Neural progenitor cell (in vitro differentiated cells): ENCODE measurements at regions not wholly inside any gene's neighbourhood (a gene's known extent, or its start where the extent isn't known, plus 50 kb on each side); places are given as distances from the start of the nearest gene placed in this dataset.

Experiments
- DNase-seq: peaks from one replicate; pipeline ENCODE4 v3.0.0-alpha.2; 2016; ENCODE audit warnings: low spot score
- H2AFZ ChIP-seq: fragments of 200-600 bp; sonication (generic); replicated peaks from 2 replicates; pipeline ENCODE4 v1.6.1; 2016; ENCODE audit warnings: antibody characterized with exemption
- H3F3A ChIP-seq: fragments of 200-600 bp; sonication (generic); 2 replicates; pipeline ENCODE4 v1.6.1; 2016; ENCODE audit warnings: antibody characterized with exemption, low read depth
- H3K27ac ChIP-seq: fragments of 200-600 bp; sonication (generic); 2 replicates; pipeline ENCODE4 v1.5.1; 2016; ENCODE audit warnings: mild to moderate bottlenecking
- H3K27me3 ChIP-seq: fragments of 200-600 bp; sonication (generic); 2 replicates; pipeline ENCODE4 v1.6.1; 2016; ENCODE audit warnings: mild to moderate bottlenecking, moderate library complexity
- H3K36me3 ChIP-seq: fragments of 200-600 bp; sonication (generic); 2 replicates; pipeline ENCODE4 v1.5.1; 2016
- H3K4me1 ChIP-seq: fragments of 200-600 bp; sonication (generic); 2 replicates; pipeline ENCODE4 v1.6.1; 2016; ENCODE audit warnings: mixed run types
- H3K4me2 ChIP-seq: fragments of 200-600 bp; sonication (generic); 2 replicates; pipeline ENCODE4 v1.6.1; 2016
- H3K4me3 ChIP-seq: fragments of 200-600 bp; sonication (generic); 2 replicates; pipeline ENCODE4 v1.5.1; 2016
- H3K79me2 ChIP-seq: fragments of 200-600 bp; sonication (generic); 2 replicates; pipeline ENCODE4 v1.6.1; 2016; ENCODE audit warnings: low read depth
- H3K9ac ChIP-seq: fragments of 200-600 bp; sonication (generic); 2 replicates; pipeline ENCODE4 v1.6.1; 2016
- H3K9me3 ChIP-seq: fragments of 200-600 bp; sonication (generic); 2 replicates; pipeline ENCODE4 v1.5.1; 2016; ENCODE audit warnings: low read depth
- H4K20me1 ChIP-seq: fragments of 200-600 bp; sonication (generic); 2 replicates; pipeline ENCODE4 v1.6.1; 2016; ENCODE audit warnings: low read depth
- H3K27ac Mint-ChIP-seq: 3 replicates; pipeline ENCODE4 v1.8.0; 2021; ENCODE audit warnings: mixed read lengths
- H3K27me3 Mint-ChIP-seq: 2 replicates; pipeline ENCODE4 v1.8.0; 2022; ENCODE audit warnings: low read depth, mild to moderate bottlenecking, inconsistent platforms, moderate library complexity, mixed read lengths; ENCODE audit not compliant: insufficient read depth
- H3K36me3 Mint-ChIP-seq: 3 replicates; pipeline ENCODE4 v1.8.0; 2021; ENCODE audit warnings: mixed read lengths
- H3K4me1 Mint-ChIP-seq: 3 replicates; pipeline ENCODE4 v1.8.0; 2021; ENCODE audit warnings: mixed read lengths
- H3K4me3 Mint-ChIP-seq: 3 replicates; pipeline ENCODE4 v1.8.0; 2021; ENCODE audit warnings: mild to moderate bottlenecking, moderate library complexity, mixed read lengths
- H3K9me3 Mint-ChIP-seq: 3 replicates; pipeline ENCODE4 v1.8.0; 2020; ENCODE audit warnings: mixed read lengths
- EZH2 ChIP-seq: fragments of 200-600 bp; sonication (generic); IDR thresholded peaks from 2 replicates; pipeline ENCODE4 v1.6.1; 2017; ENCODE audit warnings: antibody characterized with exemption, mild to moderate bottlenecking, moderate library complexity
- EZH2phosphoT487 ChIP-seq: fragments of 200-600 bp; sonication (generic); IDR thresholded peaks from 2 replicates; pipeline ENCODE4 v1.6.1; 2017; ENCODE audit warnings: antibody characterized with exemption
- TF ChIP-seq, protein P1 (sequence below): fragments of 200-600 bp; sonication (generic); IDR thresholded peaks from 2 replicates; pipeline ENCODE4 v1.5.1; 2017; ENCODE audit warnings: antibody characterized with exemption, mild to moderate bottlenecking

DNA sequence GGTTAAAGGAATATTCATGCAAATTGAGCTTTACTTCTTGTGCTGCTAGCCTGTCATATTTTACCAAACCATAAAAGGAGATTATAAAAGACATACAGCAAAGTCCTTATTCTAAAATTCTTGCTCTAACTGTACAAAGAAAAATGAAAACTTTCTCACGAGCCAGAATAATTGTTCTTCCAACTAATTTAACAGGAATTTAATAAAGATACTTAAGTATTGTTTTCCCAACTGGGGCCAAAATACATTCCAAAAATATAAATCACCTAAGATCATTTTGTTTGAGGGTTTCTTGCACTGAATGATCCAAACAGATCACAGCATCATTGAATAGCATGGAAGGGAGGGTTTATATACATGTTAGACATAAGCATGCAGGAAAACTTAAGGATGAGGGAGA, 127.1 kb upstream of the PCDH18 start:
- no peak for DNase-seq
- Histone ChIP-seq H3K4me3 (no peak overlapping the region), H2AFZ (no peak overlapping the region), H3K79me2 (no peaks in the 10 kb centered on the region), H3F3A (peaks cover 8% of the 10 kb centered on the region), H3K4me1 (peaks cover 21% of the 10 kb centered on the region), H3K27ac (no peak overlapping the region), H3K27me3 (no peaks in the 10 kb centered on the region), H3K36me3 (no peaks in the 10 kb centered on the region), H3K4me2 (no peak overlapping the region), H4K20me1 (no peaks in the 10 kb centered on the region), H3K9me3 (no peaks in the 10 kb centered on the region), H3K9ac (no peak overlapping the region)
- Mint-ChIP-seq H3K4me3 (no peak overlapping the region), H3K27ac (peak overlapping the region; percentile 40), H3K36me3 (no peaks in the 10 kb centered on the region), H3K9me3 (peaks cover 6% of the 10 kb centered on the region), H3K4me1 (peaks cover 34% of the 10 kb centered on the region), H3K27me3 (peaks cover 2% of the 10 kb centered on the region)
- TF ChIP-seq, protein P1, sequence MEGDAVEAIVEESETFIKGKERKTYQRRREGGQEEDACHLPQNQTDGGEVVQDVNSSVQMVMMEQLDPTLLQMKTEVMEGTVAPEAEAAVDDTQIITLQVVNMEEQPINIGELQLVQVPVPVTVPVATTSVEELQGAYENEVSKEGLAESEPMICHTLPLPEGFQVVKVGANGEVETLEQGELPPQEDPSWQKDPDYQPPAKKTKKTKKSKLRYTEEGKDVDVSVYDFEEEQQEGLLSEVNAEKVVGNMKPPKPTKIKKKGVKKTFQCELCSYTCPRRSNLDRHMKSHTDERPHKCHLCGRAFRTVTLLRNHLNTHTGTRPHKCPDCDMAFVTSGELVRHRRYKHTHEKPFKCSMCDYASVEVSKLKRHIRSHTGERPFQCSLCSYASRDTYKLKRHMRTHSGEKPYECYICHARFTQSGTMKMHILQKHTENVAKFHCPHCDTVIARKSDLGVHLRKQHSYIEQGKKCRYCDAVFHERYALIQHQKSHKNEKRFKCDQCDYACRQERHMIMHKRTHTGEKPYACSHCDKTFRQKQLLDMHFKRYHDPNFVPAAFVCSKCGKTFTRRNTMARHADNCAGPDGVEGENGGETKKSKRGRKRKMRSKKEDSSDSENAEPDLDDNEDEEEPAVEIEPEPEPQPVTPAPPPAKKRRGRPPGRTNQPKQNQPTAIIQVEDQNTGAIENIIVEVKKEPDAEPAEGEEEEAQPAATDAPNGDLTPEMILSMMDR: no peak
- TF ChIP-seq EZH2phosphoT487: no peak
- TF ChIP-seq EZH2: no peak

DNA sequence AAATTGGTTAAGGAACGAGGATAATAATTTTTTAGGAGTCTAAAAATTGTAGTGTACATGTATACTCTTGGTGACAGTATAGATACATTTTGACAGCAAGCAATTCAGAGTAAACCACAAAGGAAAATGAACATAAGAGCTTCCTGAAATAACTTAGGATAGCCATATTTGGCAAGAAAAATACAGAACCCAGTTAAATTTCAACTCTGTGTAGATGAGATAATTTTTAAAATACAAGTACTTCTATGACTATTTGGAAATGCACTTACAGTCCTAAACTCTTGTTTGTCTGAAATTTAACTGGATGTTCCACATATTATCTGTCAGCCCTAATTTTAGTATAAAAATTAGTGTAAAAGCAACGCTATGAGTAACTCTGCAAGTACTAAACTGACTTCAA, 124.4 kb upstream of the PCDH18 start:
- Histone ChIP-seq H4K20me1 (no peaks in the 10 kb centered on the region), H3F3A (no peaks in the 10 kb centered on the region), H3K79me2 (no peaks in the 10 kb centered on the region), H3K4me2 (no peak overlapping the region), H2AFZ (no peak overlapping the region), H3K4me3 (no peak overlapping the region), H3K27ac (no peak overlapping the region), H3K27me3 (no peaks in the 10 kb centered on the region), H3K9ac (no peak overlapping the region), H3K36me3 (no peaks in the 10 kb centered on the region), H3K4me1 (no peaks in the 10 kb centered on the region), H3K9me3 (no peaks in the 10 kb centered on the region)
- Mint-ChIP-seq H3K4me1 (peaks cover 20% of the 10 kb centered on the region), H3K36me3 (no peaks in the 10 kb centered on the region), H3K27me3 (peaks cover 2% of the 10 kb centered on the region), H3K4me3 (no peak overlapping the region), H3K27ac (no peak overlapping the region), H3K9me3 (peaks cover 4% of the 10 kb centered on the region)
- no peak for DNase-seq
- TF ChIP-seq, protein P1: no peak
- TF ChIP-seq EZH2phosphoT487 (no peak), EZH2 (no peak)

DNA sequence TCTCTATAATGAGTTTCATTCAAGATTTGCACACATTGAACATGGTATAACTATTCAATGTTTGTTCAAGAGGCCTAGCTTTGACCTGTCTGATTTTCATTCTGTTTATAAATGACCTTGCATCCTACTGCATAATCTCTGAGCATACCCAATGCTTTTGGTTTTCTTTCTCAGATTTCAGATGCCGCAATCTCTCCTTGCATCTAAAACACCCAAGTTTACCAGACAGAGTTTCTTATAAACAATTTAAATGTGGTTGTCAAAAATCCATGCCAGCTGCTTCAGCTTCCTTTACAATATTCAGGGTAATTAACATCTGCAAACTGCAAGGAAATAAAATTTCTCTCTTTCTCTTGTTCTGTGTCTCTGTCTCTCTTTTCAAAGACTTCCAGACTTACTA, 123.0 kb upstream of the PCDH18 start:
- Mint-ChIP-seq H3K27me3 (peaks cover 2% of the 10 kb centered on the region), H3K36me3 (no peaks in the 10 kb centered on the region), H3K9me3 (no peaks in the 10 kb centered on the region), H3K4me1 (peaks cover 20% of the 10 kb centered on the region), H3K4me3 (no peak overlapping the region), H3K27ac (peak overlapping the region; percentile 58)
- Histone ChIP-seq H3K4me3 (no peak overlapping the region), H3K9me3 (no peaks in the 10 kb centered on the region), H3K4me1 (no peaks in the 10 kb centered on the region), H2AFZ (peak overlapping the region; percentile 22), H3K27ac (no peak overlapping the region), H3K36me3 (no peaks in the 10 kb centered on the region), H3K4me2 (no peak overlapping the region), H3F3A (no peaks in the 10 kb centered on the region), H3K27me3 (no peaks in the 10 kb centered on the region), H3K79me2 (no peaks in the 10 kb centered on the region), H4K20me1 (no peaks in the 10 kb centered on the region), H3K9ac (no peak overlapping the region)
- no peak for DNase-seq
- no peak for TF ChIP-seq EZH2phosphoT487
- TF ChIP-seq EZH2: no peak
- TF ChIP-seq, protein P1: no peak

DNA sequence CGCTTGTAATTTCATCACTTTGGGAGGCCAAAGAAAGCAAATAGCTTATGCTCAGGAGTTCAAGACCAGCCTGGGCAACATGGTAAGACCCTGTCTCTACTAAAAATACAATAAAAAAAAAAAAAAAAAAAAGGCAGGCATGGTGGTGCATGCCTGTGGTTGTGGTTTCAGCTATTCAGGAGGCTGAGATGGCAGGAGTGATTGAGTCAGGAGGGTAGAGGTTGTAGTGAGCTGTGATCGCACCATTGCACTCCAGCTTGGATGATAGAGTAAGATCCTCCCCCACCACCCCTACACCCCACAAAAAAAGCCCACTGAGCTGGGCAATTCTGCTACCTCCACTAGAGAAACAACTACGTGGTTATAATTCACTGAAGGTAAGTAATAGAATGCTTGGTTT, 118.8 kb upstream of the PCDH18 start:
- Histone ChIP-seq H3K27me3 (no peaks in the 10 kb centered on the region), H2AFZ (no peak overlapping the region), H3K79me2 (no peaks in the 10 kb centered on the region), H3F3A (no peaks in the 10 kb centered on the region), H3K27ac (no peak overlapping the region), H3K36me3 (no peaks in the 10 kb centered on the region), H3K4me3 (no peak overlapping the region), H3K9me3 (no peaks in the 10 kb centered on the region), H4K20me1 (no peaks in the 10 kb centered on the region), H3K9ac (no peak overlapping the region), H3K4me2 (no peak overlapping the region), H3K4me1 (peaks cover 5% of the 10 kb centered on the region)
- Mint-ChIP-seq H3K9me3 (peaks cover 4% of the 10 kb centered on the region), H3K4me1 (peaks cover 21% of the 10 kb centered on the region), H3K36me3 (no peaks in the 10 kb centered on the region), H3K27ac (no peak overlapping the region), H3K27me3 (peaks cover 2% of the 10 kb centered on the region), H3K4me3 (no peak overlapping the region)
- DNase-seq: no peak
- TF ChIP-seq EZH2phosphoT487: no peak
- TF ChIP-seq, protein P1: no peak
- no peak for TF ChIP-seq EZH2
